HuH-7 (cell line): ENCODE measurements at regions not wholly inside any gene's neighbourhood (a gene's known extent, or its start where the extent isn't known, plus 50 kb on each side); places are given as distances from the start of the nearest gene placed in this dataset.
"Not testable (repeated sequence)": the region's sequence is repeated elsewhere in the genome, so short reads cannot be mapped to it uniquely, and the experiment has no call there.

Experiments
- DNase-seq: peaks from one replicate; pipeline ENCODE4 v3.0.0; 2011; ENCODE audit warnings: low spot score

DNA sequence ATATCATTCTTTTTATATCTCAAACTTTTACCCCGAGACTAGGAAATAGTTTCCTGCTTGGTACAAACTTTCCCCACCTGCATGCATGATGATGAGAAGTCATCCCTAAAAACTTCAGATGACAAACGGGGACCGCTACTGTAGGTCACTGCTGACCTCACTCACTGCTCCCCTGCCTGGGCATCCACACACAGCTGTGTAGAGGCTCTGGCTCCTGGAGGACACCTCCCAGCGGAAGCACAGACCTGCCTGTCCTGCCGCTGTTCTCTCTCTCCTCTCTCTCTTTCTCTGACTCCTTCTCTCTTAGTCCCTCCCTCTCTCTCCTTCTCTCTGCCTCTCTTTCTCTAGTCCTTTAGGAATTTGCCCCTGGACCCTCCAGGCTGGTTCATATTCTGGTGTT, 202.9 kb upstream of the PITRM1 start:
- no peak for DNase-seq

- no peak for DNase-seq
Observed at GRCh38 chr10:3374914-3375313, 202.3 kb upstream of the PITRM1 start.

DNA sequence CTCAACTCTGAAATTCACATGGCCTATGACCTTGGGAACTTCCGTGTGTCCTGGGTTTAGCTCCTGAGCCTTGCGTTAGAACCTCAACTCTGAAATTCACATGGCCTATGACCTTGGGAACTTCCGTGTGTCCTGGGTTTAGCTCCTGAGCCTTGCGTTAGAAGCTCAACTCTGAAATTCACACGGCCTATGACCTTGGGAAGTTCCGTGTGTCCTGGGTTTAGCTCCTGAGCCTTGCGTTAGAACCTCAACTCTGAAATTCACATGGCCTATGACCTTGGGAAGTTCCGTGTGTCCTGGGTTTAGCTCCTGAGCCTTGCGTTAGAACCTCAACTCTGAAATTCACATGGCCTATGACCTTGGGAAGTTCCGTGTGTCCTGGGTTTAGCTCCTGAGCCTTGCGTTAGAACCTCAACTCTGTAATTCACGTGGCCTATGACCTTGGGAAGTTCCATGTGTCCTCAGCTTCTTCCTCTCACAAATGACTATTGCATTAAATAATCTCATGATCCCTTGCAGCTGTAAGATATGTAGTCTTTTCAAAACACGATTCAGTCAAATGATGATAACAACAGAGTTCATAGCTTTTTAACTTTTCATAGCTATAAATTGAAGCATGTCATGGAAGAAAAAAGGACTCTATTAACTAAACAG, 200.9 kb upstream of the PITRM1 start:
- not testable (repeated sequence) for DNase-seq

DNA sequence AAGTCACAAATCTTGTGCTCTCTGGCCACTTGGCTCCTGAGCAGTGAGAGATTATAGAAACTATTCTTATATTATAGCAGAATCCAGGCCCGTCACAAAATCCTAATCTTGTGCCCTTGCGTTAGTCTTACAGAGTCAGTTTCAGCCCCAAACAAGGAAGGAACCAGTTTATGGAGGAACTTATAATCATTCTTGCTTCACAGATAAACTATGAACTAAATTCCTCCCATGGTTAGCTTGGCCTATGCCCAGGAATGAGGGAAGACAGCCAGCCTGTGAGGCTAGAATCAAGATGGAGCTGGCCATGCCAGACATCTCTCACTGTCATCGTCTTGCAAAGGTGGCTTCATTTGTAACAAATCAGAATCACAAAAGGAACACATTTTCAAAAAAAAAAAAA, 199.7 kb upstream of the PITRM1 start:
- DNase-seq = no peak

GRCh38 chr10:3371624-3372023, 199.0 kb upstream of the PITRM1 start:
- DNase-seq = not testable (repeated sequence)

DNA sequence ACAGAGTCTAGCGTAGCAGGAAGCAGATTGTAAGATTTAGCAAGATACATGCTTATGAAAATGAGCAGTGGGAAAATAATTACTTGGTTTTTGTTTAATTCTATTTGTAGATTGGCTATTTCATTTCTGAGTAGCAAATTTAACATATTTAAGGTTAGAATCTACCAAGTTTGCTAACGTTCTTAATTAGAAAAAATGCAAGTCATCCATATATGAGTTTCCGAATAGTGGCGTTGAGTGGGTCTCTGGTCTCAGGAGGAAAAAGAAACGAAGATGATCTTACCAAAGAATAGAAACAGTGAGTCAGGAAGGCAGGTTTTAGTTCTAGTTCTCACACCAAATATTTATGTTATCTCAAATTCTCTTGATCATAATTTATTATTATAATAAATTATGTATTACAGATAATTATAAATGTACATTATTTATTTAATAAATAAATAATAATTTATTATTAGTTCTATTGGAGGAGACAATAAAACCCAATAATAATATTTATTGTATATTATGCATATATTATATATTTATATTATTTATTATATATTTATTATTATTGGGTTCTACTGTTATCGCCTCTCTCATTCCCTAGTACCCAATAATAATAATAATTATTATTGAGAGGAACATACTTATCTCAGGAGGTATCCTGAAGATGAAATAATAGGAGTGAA, 194.3 kb upstream of the PITRM1 start:
- DNase-seq = no peak

DNA sequence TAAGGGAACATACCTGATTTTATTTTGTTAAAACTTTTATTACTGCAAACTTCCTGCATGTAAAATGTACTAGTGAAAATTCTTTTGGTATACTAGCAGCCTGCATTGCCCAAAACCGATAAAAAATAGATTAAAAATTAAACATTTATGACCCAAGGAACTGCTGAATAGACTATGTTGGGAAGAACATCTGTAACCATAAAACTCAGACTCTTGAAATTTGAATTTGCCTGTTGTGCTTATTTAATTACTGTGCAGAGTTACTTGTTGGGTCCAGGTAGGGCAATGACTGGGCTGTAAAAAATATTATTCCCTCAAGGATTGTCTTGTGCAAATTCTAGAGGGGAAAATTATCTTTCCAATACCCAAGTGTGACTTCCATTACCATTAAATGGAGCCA, 193.5 kb upstream of the PITRM1 start:
- no peak for DNase-seq

DNA sequence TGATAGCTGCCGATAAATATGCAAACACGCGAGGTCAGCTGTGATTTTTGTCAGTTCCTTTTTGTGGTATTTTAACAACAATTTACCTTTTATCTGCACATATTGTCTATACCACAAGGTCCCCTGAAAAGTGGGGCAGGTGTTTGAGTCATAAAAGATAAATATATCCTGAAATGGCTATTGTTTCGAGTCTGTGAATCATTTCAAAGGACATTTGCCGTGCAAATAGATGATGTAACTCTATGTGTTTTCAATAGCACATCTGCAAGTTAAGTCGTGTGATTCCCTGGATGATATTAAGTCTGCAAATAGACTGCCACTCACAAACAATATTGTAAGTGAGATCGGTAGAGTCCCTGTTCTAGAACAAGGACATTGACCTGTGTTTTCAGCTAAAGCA, 193.0 kb upstream of the PITRM1 start:
- DNase-seq = peak; percentile 53

DNA sequence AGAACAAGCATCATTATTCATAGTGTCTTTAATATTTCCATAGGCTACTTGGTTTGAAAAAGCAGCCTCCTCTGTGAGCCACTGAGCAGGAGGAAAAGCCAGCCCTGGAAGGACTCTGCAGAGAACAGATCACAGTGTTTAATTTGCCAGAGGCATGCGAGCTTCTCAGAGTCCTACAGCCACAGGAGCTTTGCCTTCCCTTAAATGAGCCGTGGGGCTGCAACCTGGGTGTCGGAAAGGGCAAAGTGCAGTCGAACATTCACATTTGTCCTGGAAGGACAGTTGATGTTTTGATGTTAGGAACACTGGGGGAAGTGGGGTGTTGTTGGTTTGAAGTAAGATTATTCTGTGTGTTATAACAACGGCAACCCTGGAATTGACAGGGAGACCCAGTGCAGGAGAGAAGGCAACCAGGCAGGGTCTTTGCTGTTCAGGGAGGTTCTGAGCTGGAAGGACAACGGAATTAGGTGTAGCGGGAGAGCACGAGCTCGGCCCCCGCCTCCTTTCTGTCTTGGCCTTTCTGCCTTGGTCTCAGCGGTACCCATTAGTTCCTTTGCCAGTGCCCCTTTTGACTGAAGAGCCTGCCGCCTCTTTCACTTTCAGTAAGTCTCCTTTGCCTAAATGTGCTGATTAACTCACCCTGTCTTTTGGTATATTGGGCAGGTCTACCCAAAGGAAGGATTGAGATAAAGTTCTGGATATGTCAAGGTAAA, 192.3 kb upstream of the PITRM1 start:
- DNase-seq = peak; percentile 50

DNA sequence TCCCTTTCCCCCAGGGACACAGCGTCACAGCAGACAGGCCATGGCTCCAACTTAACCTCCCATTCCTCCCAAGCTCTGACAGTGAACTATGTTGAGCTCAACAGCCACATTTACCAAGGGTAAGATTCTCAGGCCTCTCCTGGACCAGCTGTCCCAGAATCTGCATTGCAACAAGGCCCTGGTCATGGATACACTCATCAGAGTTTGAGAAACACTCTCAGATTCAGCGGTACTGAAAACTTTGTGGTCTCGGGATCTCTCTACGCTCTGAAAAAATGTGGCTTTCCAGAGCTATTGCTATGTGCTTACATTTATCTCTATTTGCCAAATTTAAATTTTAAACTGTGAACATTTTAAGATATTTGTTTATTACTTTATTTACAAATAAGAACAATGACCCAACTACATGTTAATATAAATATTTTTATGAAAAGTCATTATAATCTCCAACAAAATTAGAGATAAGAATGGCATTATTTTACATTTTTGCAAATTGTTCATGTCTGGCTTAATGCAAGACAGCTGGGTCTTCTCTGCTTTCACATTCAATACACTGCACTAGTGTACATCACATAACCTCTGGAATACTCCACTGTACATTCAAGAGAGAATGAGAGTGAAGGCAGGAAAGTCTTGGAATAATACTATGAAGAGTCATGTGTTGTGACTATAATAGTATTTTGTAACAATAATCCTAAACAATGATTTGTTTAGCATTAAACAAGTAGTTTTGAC, 190.9 kb upstream of the PITRM1 start:
- DNase-seq = no peak

DNA sequence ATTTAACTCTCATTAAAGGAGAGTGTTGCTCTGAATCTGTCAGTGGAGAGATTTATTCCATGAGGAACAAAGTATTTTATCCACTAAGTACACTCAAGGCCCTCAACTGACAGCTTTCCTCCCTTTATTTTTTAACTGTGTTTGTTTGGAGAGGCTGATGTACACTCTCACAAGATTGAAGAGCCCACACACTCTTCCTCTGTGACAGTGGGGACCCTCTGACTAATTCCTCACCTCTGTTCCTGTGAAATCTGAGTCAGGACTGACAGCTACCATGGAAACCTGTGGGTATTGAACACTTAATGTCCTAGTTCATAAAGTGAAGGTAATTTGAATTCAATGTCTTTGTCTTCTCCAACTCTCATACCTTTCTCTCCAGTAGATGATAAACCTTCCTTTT, 189.8 kb upstream of the PITRM1 start:
- DNase-seq = no peak

DNA sequence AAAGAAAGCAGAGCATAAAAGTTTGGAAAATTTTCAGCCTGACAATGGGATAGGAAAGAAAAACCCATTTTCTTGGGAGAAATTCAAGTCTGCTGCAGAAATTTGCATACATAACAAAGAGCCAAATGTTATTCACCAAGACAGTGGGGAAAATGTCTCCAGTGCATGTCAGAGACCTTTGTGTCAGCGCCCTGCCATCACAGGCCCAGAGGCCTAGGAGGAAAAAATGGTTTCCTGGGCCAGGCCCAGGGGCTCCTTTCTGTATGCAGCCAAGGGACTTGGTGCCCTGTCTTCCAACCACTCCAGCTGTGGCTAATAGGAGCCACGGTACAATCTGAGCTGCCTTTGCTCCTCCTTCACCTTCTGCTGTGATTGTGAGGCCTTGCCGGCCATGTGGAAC, 189.1 kb upstream of the PITRM1 start:
- DNase-seq = no peak

GRCh38 chr10:3357737-3358136, 185.2 kb upstream of the PITRM1 start:
- DNase-seq = no peak

- no peak for DNase-seq
Observed at GRCh38 chr10:3355536-3355935, 183.0 kb upstream of the PITRM1 start.

- DNase-seq = no peak
Observed at GRCh38 chr10:3354174-3354900, 181.8 kb upstream of the PITRM1 start.

GRCh38 chr10:3353235-3353634, 180.7 kb upstream of the PITRM1 start:
- DNase-seq = no peak

DNA sequence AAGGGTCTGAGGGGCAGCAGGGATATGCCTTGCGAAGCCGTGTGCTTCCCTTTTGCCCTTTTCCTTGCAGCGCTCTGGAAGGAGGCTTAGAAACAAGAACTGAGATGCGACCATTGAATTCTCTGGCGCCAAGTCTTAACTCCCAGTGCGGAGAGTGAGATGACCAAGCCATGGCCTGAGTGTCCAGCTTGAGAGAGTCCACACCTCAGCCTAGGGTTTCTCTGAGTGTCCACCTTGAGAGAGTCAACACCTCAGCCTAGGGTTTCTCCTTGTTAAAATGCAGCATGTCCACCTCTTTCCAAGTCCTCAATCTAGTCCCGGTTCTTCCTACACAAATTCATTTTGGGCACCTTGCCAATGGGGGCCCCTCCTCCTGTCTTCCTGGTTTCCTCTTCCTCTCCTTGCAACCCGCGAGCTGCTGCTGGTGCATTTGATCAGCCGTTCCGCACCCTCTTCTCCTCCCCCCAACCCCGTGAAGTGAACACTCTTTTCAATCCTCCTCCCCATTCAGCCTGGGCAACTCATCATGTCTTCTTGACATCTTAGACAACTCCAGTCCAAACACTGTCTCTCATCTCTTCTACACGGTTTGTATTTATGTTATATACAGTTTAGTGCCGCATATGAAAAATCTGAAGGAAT, 178.2 kb upstream of the PITRM1 start:
- no peak for DNase-seq

- no peak for DNase-seq
Observed at GRCh38 chr10:3350205-3350604, 177.6 kb upstream of the PITRM1 start.

DNA sequence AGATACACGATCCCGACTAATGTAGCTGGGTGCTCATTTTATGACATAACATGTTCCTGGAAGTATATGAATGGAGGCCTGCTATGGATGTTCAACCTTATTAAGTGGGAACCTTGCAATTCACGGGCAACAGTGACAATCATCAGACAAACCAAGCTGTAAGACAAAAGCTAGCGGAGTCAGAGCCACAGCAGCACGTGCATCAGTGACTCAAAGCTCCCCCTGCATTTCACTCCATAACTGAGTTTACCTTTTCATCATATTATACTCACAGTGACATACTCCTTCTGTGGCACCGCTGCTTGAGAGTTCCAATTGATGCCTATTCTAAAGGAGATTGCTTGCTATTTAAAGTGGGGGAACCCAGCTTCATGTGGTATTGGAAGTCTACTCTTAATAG, 176.0 kb upstream of the PITRM1 start:
- DNase-seq = no peak

DNA sequence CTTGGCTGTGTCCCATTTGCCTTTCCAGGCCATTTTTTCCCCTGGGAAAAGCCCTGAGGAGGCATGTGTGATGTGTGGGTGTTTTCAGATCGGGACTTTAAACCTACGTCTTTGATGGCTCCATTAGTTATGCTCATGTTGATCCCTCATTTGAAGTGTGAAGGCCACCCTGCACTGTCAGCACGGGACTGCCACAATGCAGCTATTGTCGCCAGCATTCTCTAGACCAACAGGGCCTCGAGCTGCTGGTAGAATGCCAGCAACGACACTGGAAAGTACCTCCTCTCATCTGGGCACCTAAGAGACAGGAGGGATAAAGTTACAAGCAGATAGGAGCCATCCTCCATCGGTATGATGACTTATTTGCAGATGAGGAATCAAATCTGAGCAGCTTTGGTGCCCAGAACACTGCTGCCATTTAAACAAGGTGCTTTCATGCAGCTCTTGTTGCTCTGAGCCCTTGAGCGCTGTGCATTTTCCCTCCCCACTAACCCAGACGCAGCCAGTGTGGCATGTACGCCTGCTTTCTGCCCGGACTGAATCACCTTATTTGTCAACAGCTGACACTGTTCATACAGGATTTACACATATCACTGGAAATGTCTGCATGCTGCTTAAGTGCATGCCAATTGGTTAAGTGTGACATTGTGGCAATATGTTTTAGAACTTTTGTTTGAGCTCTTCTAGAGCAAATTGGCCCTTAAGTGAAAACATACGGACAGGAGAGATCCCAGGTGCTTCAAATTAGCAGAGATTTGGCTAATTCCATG, 175.0 kb upstream of the PITRM1 start:
- DNase-seq = no peak

DNA sequence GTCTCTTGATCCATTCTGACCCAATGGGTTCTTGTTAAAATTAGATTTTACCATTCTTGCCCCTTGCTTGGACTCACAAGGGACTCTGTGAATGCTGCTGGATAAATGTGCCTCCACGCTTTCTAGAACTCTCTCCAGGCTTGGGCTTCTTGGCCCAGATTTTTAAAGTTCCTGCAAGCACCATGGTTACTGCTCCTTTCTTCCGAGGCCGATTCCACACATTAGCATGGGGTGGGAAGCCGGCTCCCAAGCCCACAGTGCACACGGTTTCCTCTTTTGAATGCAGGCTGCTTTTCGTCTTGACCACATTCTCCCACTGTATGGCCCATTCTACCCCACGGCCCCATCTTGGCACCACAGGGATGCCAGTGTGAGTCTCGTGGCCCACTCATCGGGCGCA, 174.3 kb upstream of the PITRM1 start:
- DNase-seq = no peak
